ENCODE measurements at regions not wholly inside any gene's neighbourhood (a gene's known extent, or its start where the extent isn't known, plus 50 kb on each side); places are given as distances from the start of the nearest gene placed in this dataset.
A peak's percentile ranks its signal among the peaks of the same experiment; 100 is the strongest.
"Not testable (repeated sequence)": the region's sequence is repeated elsewhere in the genome, so short reads cannot be mapped to it uniquely, and the experiment has no call there.

GRCh38 chr1:119191325-119191724 is 50.9 kb upstream of the WARS2 start:
- no peak for DNase-seq

GRCh38 chr1:119204197-119204960 is 63.9 kb upstream of the WARS2 start:
- DNase-seq = peak in 1 of 2 experiments; percentile 6

- no peak for DNase-seq
These were observed 64.5 kb upstream of the WARS2 start for GRCh38 chr1:119204961-119205357.

- no peak for DNase-seq
These were observed 68.6 kb upstream of the WARS2 start for GRCh38 chr1:119209061-119209460.

- no peak for DNase-seq
These were observed 69.3 kb upstream of the WARS2 start for GRCh38 chr1:119209596-119210295.

- no peak for DNase-seq
These were observed 69.8 kb upstream of the WARS2 start for GRCh38 chr1:119210296-119210649.

- not testable (repeated sequence) for DNase-seq
These were observed 72.8 kb upstream of the WARS2 start for GRCh38 chr1:119213213-119213612.

GRCh38 chr1:119214961-119215360 is 74.5 kb upstream of the WARS2 start:
- not testable (repeated sequence) for DNase-seq

- no peak for DNase-seq
These were observed 76.9 kb upstream of the WARS2 start for GRCh38 chr1:119217309-119217828.

GRCh38 chr1:119219711-119220110 is 79.3 kb upstream of the WARS2 start:
- DNase-seq = no peak

GRCh38 chr1:119220991-119221390 is 80.5 kb upstream of the WARS2 start:
- no peak for DNase-seq

GRCh38 chr1:119222271-119222670 is 81.8 kb upstream of the WARS2 start:
- no peak for DNase-seq

GRCh38 chr1:119225265-119225664 is 84.8 kb upstream of the WARS2 start:
- DNase-seq = no peak

GRCh38 chr1:119225831-119226230 is 85.4 kb upstream of the WARS2 start:
- no peak for DNase-seq

GRCh38 chr1:119226321-119226720 is 85.9 kb upstream of the WARS2 start:
- DNase-seq = no peak

GRCh38 chr1:119226913-119227312 is 86.5 kb upstream of the WARS2 start:
- DNase-seq = no peak

GRCh38 chr1:119227456-119227855 is 87.0 kb upstream of the WARS2 start:
- DNase-seq = no peak

- DNase-seq = no peak
These were observed 88.1 kb upstream of the WARS2 start for GRCh38 chr1:119228335-119229080.

- no peak for DNase-seq
These were observed 94.7 kb upstream of the WARS2 start for GRCh38 chr1:119235120-119235519.

- no peak for DNase-seq
These were observed 105.4 kb upstream of the WARS2 start for GRCh38 chr1:119245881-119246280.

GRCh38 chr1:119249283-119249682 is 108.8 kb upstream of the WARS2 start:
- no peak for DNase-seq

GRCh38 chr1:119250299-119250698 is 109.8 kb upstream of the WARS2 start:
- no peak for DNase-seq

GRCh38 chr1:119251751-119252150 is 111.3 kb upstream of the WARS2 start:
- DNase-seq = no peak

GRCh38 chr1:119253366-119253765 is 112.9 kb upstream of the WARS2 start:
- no peak for DNase-seq
